CD1c-positive myeloid dendritic cell (primary cell): ENCODE measurements at regions not wholly inside any gene's neighbourhood (a gene's known extent, or its start where the extent isn't known, plus 50 kb on each side); places are given as distances from the start of the nearest gene placed in this dataset.

Source experiments
- DNase-seq: peaks from one replicate; pipeline ENCODE4 v3.0.0-alpha.2; 2016; ENCODE audit errors: extremely low spot score

- no peak for DNase-seq
Observed at GRCh38 chr5:34530637-34531036, 125.5 kb upstream of the RAI14 start.

GRCh38 chr5:34531751-34532360, 124.3 kb upstream of the RAI14 start:
- no peak for DNase-seq

- no peak for DNase-seq
Observed at GRCh38 chr5:34533582-34534522, 122.3 kb upstream of the RAI14 start.

GRCh38 chr5:34534523-34535103, 121.5 kb upstream of the RAI14 start:
- DNase-seq = no peak

GRCh38 chr5:34535433-34535832, 120.7 kb upstream of the RAI14 start:
- no peak for DNase-seq

GRCh38 chr5:34535944-34536623, 120.0 kb upstream of the RAI14 start:
- no peak for DNase-seq

- no peak for DNase-seq
Observed at GRCh38 chr5:34536699-34537098, 119.4 kb upstream of the RAI14 start.

- peak; percentile 52 for DNase-seq
Observed at GRCh38 chr5:34538026-34538672, 118.0 kb upstream of the RAI14 start.

- DNase-seq = no peak
Observed at GRCh38 chr5:34539183-34539582, 116.9 kb upstream of the RAI14 start.

GRCh38 chr5:34541067-34541466, 115.1 kb upstream of the RAI14 start:
- DNase-seq = no peak

- no peak for DNase-seq
Observed at GRCh38 chr5:34542818-34543217, 113.3 kb upstream of the RAI14 start.

GRCh38 chr5:34543687-34544086, 112.4 kb upstream of the RAI14 start:
- DNase-seq = no peak

GRCh38 chr5:34544403-34544802, 111.7 kb upstream of the RAI14 start:
- no peak for DNase-seq

- DNase-seq = no peak
Observed at GRCh38 chr5:34545164-34545563, 111.0 kb upstream of the RAI14 start.

GRCh38 chr5:34545626-34546025, 110.5 kb upstream of the RAI14 start:
- DNase-seq = no peak

- DNase-seq = no peak
Observed at GRCh38 chr5:34547300-34548085, 108.6 kb upstream of the RAI14 start.

GRCh38 chr5:34548086-34548403, 108.1 kb upstream of the RAI14 start:
- DNase-seq = no peak

- no peak for DNase-seq
Observed at GRCh38 chr5:34550247-34550646, 105.9 kb upstream of the RAI14 start.

GRCh38 chr5:34550964-34551363, 105.2 kb upstream of the RAI14 start:
- no peak for DNase-seq

GRCh38 chr5:34551911-34552433, 104.2 kb upstream of the RAI14 start:
- DNase-seq = no peak

GRCh38 chr5:34552686-34553085, 103.4 kb upstream of the RAI14 start:
- no peak for DNase-seq
